OCI-LY7 (cell line): ENCODE measurements at regions not wholly inside any gene's neighbourhood (a gene's known extent, or its start where the extent isn't known, plus 50 kb on each side); places are given as distances from the start of the nearest gene placed in this dataset.

Experiments
- EZH2phosphoT487 ChIP-seq: fragments of 200-600 bp; sonication (generic); IDR thresholded peaks from 2 replicates; pipeline ENCODE4 v1.6.1; 2018; ENCODE audit warnings: low read depth, borderline replicate concordance, mild to moderate bottlenecking, mixed run types, antibody characterized with exemption, low read length, moderate library complexity, mixed read lengths
- TF ChIP-seq, protein P1 (sequence below): fragments of 200-600 bp; sonication (generic); conservative IDR thresholded peaks from 2 replicates; pipeline ENCODE4 v1.5.1; 2014; ENCODE audit warnings: mild to moderate bottlenecking, antibody characterized with exemption, low read length, moderate library complexity, mixed read lengths

GRCh38 chr6:68427630-68428029 lies 207.5 kb upstream of the ADGRB3 start:
- no peak for TF ChIP-seq EZH2phosphoT487
- TF ChIP-seq, protein P1, sequence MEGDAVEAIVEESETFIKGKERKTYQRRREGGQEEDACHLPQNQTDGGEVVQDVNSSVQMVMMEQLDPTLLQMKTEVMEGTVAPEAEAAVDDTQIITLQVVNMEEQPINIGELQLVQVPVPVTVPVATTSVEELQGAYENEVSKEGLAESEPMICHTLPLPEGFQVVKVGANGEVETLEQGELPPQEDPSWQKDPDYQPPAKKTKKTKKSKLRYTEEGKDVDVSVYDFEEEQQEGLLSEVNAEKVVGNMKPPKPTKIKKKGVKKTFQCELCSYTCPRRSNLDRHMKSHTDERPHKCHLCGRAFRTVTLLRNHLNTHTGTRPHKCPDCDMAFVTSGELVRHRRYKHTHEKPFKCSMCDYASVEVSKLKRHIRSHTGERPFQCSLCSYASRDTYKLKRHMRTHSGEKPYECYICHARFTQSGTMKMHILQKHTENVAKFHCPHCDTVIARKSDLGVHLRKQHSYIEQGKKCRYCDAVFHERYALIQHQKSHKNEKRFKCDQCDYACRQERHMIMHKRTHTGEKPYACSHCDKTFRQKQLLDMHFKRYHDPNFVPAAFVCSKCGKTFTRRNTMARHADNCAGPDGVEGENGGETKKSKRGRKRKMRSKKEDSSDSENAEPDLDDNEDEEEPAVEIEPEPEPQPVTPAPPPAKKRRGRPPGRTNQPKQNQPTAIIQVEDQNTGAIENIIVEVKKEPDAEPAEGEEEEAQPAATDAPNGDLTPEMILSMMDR = no peak
